Nephron progenitor cell (in vitro differentiated cells): ENCODE measurements at regions not wholly inside any gene's neighbourhood (a gene's known extent, or its start where the extent isn't known, plus 50 kb on each side); places are given as distances from the start of the nearest gene placed in this dataset.

Experiments
- DNase-seq: peaks from one replicate; pipeline ENCODE4 v3.0.0; 2021
- H3K27ac Mint-ChIP-seq: 2 replicates; pipeline ENCODE4 v1.8.0; 2021; ENCODE audit warnings: mild to moderate bottlenecking, moderate library complexity, mixed read lengths
- H3K27me3 Mint-ChIP-seq: 2 replicates; pipeline ENCODE4 v1.8.0; 2021; ENCODE audit warnings: mild to moderate bottlenecking, low read depth, mixed read lengths; ENCODE audit not compliant: poor library complexity
- H3K36me3 Mint-ChIP-seq: 2 replicates; pipeline ENCODE4 v1.8.0; 2021; ENCODE audit warnings: low read depth, mixed read lengths
- H3K4me1 Mint-ChIP-seq: 2 replicates; pipeline ENCODE4 v1.8.0; 2021; ENCODE audit warnings: mixed read lengths
- H3K4me3 Mint-ChIP-seq: 2 replicates; pipeline ENCODE4 v1.8.0; 2021; ENCODE audit warnings: mild to moderate bottlenecking, moderate library complexity, mixed read lengths
- H3K9me3 Mint-ChIP-seq: 2 replicates; pipeline ENCODE4 v1.8.0; 2021; ENCODE audit warnings: mild to moderate bottlenecking, moderate library complexity, mixed read lengths
- CTCF ChIP-seq: fragments of 200-600 bp; sonication (generic); IDR thresholded peaks from 2 replicates; pipeline ENCODE4 v1.5.0; 2021; ENCODE audit warnings: antibody characterized with exemption

- no peak for DNase-seq
- H3K27ac Mint-ChIP-seq: no peak overlapping the region
- no peak overlapping the region for H3K4me3 Mint-ChIP-seq
- peaks cover 5% of the 10 kb centered on the region for H3K36me3 Mint-ChIP-seq
- H3K4me1 Mint-ChIP-seq: no peaks in the 10 kb centered on the region
- peaks cover 10% of the 10 kb centered on the region for H3K9me3 Mint-ChIP-seq
- no peak for TF ChIP-seq CTCF
- H3K27me3 Mint-ChIP-seq: no peaks in the 10 kb centered on the region
Measured at GRCh38 chr14:85293612-85294234, 236.2 kb upstream of the FLRT2 start.

GRCh38 chr14:85295318-85295717 is 234.6 kb upstream of the FLRT2 start:
- H3K27me3 Mint-ChIP-seq: no peaks in the 10 kb centered on the region

GRCh38 chr14:85296456-85297210 is 233.3 kb upstream of the FLRT2 start:
- no peaks in the 10 kb centered on the region for H3K27me3 Mint-ChIP-seq
- no peak overlapping the region for H3K4me3 Mint-ChIP-seq
- H3K27ac Mint-ChIP-seq: no peak overlapping the region
- DNase-seq: no peak
- no peaks in the 10 kb centered on the region for H3K4me1 Mint-ChIP-seq
- no peak for TF ChIP-seq CTCF
- peaks cover 18% of the 10 kb centered on the region for H3K9me3 Mint-ChIP-seq
- H3K36me3 Mint-ChIP-seq: peaks cover 5% of the 10 kb centered on the region

More at GRCh38 chr14:85295318-85295717, 234.6 kb upstream of the FLRT2 start:
- Mint-ChIP-seq H3K4me1 (no peaks in the 10 kb centered on the region), H3K4me3 (no peak overlapping the region), H3K36me3 (peaks cover 5% of the 10 kb centered on the region), H3K27ac (no peak overlapping the region), H3K9me3 (peaks cover 18% of the 10 kb centered on the region)
- TF ChIP-seq CTCF: no peak
- DNase-seq: no peak

GRCh38 chr14:85300107-85300506 is 229.8 kb upstream of the FLRT2 start:
- peaks cover 18% of the 10 kb centered on the region for H3K9me3 Mint-ChIP-seq
- H3K4me3 Mint-ChIP-seq: no peak overlapping the region
- H3K4me1 Mint-ChIP-seq: no peaks in the 10 kb centered on the region
- peaks cover 6% of the 10 kb centered on the region for H3K27me3 Mint-ChIP-seq
- H3K27ac Mint-ChIP-seq: no peak overlapping the region
- no peak for DNase-seq
- H3K36me3 Mint-ChIP-seq: peaks cover 5% of the 10 kb centered on the region
- TF ChIP-seq CTCF: no peak

- Mint-ChIP-seq H3K27me3 (peaks cover 6% of the 10 kb centered on the region), H3K4me1 (no peaks in the 10 kb centered on the region), H3K27ac (no peak overlapping the region), H3K9me3 (peaks cover 18% of the 10 kb centered on the region), H3K4me3 (no peak overlapping the region), H3K36me3 (peaks cover 5% of the 10 kb centered on the region)
- no peak for DNase-seq
- TF ChIP-seq CTCF: no peak
Measured at GRCh38 chr14:85301506-85301905, 228.4 kb upstream of the FLRT2 start.

- DNase-seq: no peak
- peaks cover 6% of the 10 kb centered on the region for H3K27me3 Mint-ChIP-seq
- H3K4me1 Mint-ChIP-seq: peaks cover 14% of the 10 kb centered on the region
- H3K9me3 Mint-ChIP-seq: no peaks in the 10 kb centered on the region
- no peaks in the 10 kb centered on the region for H3K36me3 Mint-ChIP-seq
- H3K27ac Mint-ChIP-seq: no peak overlapping the region
- no peak overlapping the region for H3K4me3 Mint-ChIP-seq
- no peak for TF ChIP-seq CTCF
Measured at GRCh38 chr14:85306024-85306423, 223.9 kb upstream of the FLRT2 start.
